ENCODE measurements at regions not wholly inside any gene's neighbourhood (a gene's known extent, or its start where the extent isn't known, plus 50 kb on each side); places are given as distances from the start of the nearest gene placed in this dataset.

DNA sequence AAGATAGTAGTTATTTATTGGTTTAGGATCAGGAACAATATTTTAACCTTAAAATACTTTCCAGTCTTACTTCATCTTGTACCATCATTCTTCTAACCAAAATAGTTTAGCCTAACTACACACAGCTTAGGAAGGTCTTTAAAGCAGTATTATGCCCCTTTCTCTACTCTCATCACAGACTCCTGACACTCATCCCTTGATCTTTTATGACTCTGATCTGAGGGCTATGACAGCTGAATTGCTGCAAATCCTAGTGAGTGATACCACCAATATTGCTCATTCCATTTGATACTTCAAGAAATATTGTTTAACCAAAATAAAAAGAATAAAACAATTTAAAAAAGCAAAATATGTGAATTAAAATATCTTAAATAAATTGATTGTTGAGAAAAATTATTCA, 746.6 kb upstream of the ACO1 start:
- TF ChIP-seq CTCF (IDR thresholded peaks at IDR 0.05; ENCODE audit: insufficient read depth in 1 of 2, low read depth in 1 of 2, low read length in 1 of 2, severe bottlenecking in 1 of 2, unreplicated experiment in 1 of 2), result no peak
- H3K36me3 Mint-ChIP-seq (ENCODE audit: insufficient read depth, unreplicated experiment), result no peaks in the 10 kb centered on the region
- H3K4me1 Mint-ChIP-seq (ENCODE audit: low read depth, unreplicated experiment), result no peaks in the 10 kb centered on the region
- Histone ChIP-seq H3K27me3 (replicated peaks; ENCODE audit: control insufficient read depth, insufficient read depth, low read length) (no peaks in the 10 kb centered on the region), H3K9me3 (no peaks in the 10 kb centered on the region), H3K4me1 (peaks cover 8% of the 10 kb centered on the region), H3K36me3 (ENCODE audit: control insufficient read depth, insufficient read depth, low read length) (no peaks in the 10 kb centered on the region), H3K4me3 (ENCODE audit: low read depth, low read length) (no peak overlapping the region)
- no peak for DNase-seq
- no TSS peak for BruUV-seq (replicated peaks)
- no peak overlapping the region for H3K4me3 Mint-ChIP-seq (ENCODE audit: unreplicated experiment)
- ChIA-PET CTCF (no interaction called here), POLR2A (no interaction called here)
- H3K27ac Mint-ChIP-seq (ENCODE audit: unreplicated experiment), result no peak overlapping the region
- H3K9me3 Mint-ChIP-seq (ENCODE audit: unreplicated experiment), result no peaks in the 10 kb centered on the region
- intact Hi-C loops (cut with micrococcal nuclease; ENCODE audit: unreplicated experiment), result no loop called here
- peaks cover 7% of the 10 kb centered on the region for H3K27me3 Mint-ChIP-seq (ENCODE audit: insufficient read depth, unreplicated experiment)

GRCh38 chr9:31639451-31639850, 745.0 kb upstream of the ACO1 start:
- Mint-ChIP-seq H3K4me1 (ENCODE audit: low read depth, unreplicated experiment) (no peaks in the 10 kb centered on the region), H3K9me3 (ENCODE audit: unreplicated experiment) (no peaks in the 10 kb centered on the region)
- POLR2A ChIA-PET, result no interaction called here

GRCh38 chr9:31669311-31669710, 715.1 kb upstream of the ACO1 start:
- intact Hi-C loops (cut with micrococcal nuclease; ENCODE audit: unreplicated experiment), result loop anchor here (5.0 kb wide), 1 partner anchor 242 kb away; no protein-coding TSS in a partner anchor
- no peaks in the 10 kb centered on the region for H3K9me3 ChIP-seq

More at GRCh38 chr9:31639451-31639850, 745.0 kb upstream of the ACO1 start:
- CTCF ChIA-PET, result no interaction called here
- DNase-seq, result no peak
- no peaks in the 10 kb centered on the region for H3K27me3 ChIP-seq (replicated peaks; ENCODE audit: control insufficient read depth, insufficient read depth, low read length)
- H3K4me3 ChIP-seq (ENCODE audit: low read depth, low read length), result no peak overlapping the region
- no TSS peak for BruUV-seq (replicated peaks)
- H3K4me1 ChIP-seq, result peaks cover under 1% of the 10 kb centered on the region; the same call in 1 of the 2 replicates
- H3K9me3 ChIP-seq, result no peaks in the 10 kb centered on the region
- TF ChIP-seq CTCF (IDR thresholded peaks at IDR 0.05; ENCODE audit: insufficient read depth in 1 of 2, low read depth in 1 of 2, low read length in 1 of 2, severe bottlenecking in 1 of 2, unreplicated experiment in 1 of 2), result no peak
- intact Hi-C loops (cut with micrococcal nuclease; ENCODE audit: unreplicated experiment), result no loop called here
- H3K36me3 ChIP-seq (ENCODE audit: control insufficient read depth, insufficient read depth, low read length), result no peaks in the 10 kb centered on the region
- Mint-ChIP-seq H3K36me3 (ENCODE audit: insufficient read depth, unreplicated experiment) (no peaks in the 10 kb centered on the region), H3K4me3 (ENCODE audit: unreplicated experiment) (no peak overlapping the region), H3K27me3 (ENCODE audit: insufficient read depth, unreplicated experiment) (peaks cover 9% of the 10 kb centered on the region), H3K27ac (ENCODE audit: unreplicated experiment) (no peak overlapping the region)

More at GRCh38 chr9:31669311-31669710, 715.1 kb upstream of the ACO1 start:
- POLR2A ChIA-PET, result no interaction called here
- BruUV-seq (replicated peaks), result no TSS peak
- CTCF ChIA-PET, result no interaction called here
- Mint-ChIP-seq H3K4me3 (ENCODE audit: unreplicated experiment) (no peak overlapping the region), H3K4me1 (ENCODE audit: low read depth, unreplicated experiment) (no peaks in the 10 kb centered on the region), H3K9me3 (ENCODE audit: unreplicated experiment) (no peaks in the 10 kb centered on the region), H3K36me3 (ENCODE audit: insufficient read depth, unreplicated experiment) (no peaks in the 10 kb centered on the region), H3K27me3 (ENCODE audit: insufficient read depth, unreplicated experiment) (peaks cover 2% of the 10 kb centered on the region), H3K27ac (ENCODE audit: unreplicated experiment) (no peak overlapping the region)
- H3K4me3 ChIP-seq (ENCODE audit: low read depth, low read length), result no peak overlapping the region
- H3K36me3 ChIP-seq (ENCODE audit: control insufficient read depth, insufficient read depth, low read length), result no peaks in the 10 kb centered on the region
- no peaks in the 10 kb centered on the region for H3K4me1 ChIP-seq
- TF ChIP-seq CTCF (IDR thresholded peaks at IDR 0.05; ENCODE audit: insufficient read depth in 1 of 2, low read depth in 1 of 2, low read length in 1 of 2, severe bottlenecking in 1 of 2, unreplicated experiment in 1 of 2), result no peak
- no peak for DNase-seq
- no peaks in the 10 kb centered on the region for H3K27me3 ChIP-seq (replicated peaks; ENCODE audit: control insufficient read depth, insufficient read depth, low read length)
